Tibial nerve (tissue), 4 donors: ENCODE measurements at regions not wholly inside any gene's neighbourhood (a gene's known extent, or its start where the extent isn't known, plus 50 kb on each side); places are given as distances from the start of the nearest gene placed in this dataset.

Experiments
- CTCF ChIP-seq, 5 experiments: fragments of 200-600 bp in 3 of 5; fragments of 450-650 bp in 2 of 5; sonication (generic) in 3 of 5; IDR thresholded peaks; one replicate each; pipeline ENCODE4 v1.5.1; 2016 to 2019; ENCODE audit warnings: antibody characterized with exemption in 5 of 5, mild to moderate bottlenecking in 3 of 5, moderate library complexity in 2 of 5
- EP300 ChIP-seq, 2 donors: sonication (generic); formaldehyde crosslinking; IDR thresholded peaks; one replicate each; pipeline ENCODE4 v1.6.1; 2017; ENCODE audit warnings: antibody characterized with exemption in 2 of 2, mild to moderate bottlenecking in 1 of 2
- POLR2A ChIP-seq, 2 donors: fragments of 450-650 bp; IDR thresholded peaks; one replicate each; pipeline ENCODE4 v1.6.1; 2017; ENCODE audit warnings: antibody characterized with exemption in 2 of 2, mild to moderate bottlenecking in 2 of 2, moderate library complexity in 2 of 2

GRCh38 chr2:67295851-67296250 lies 101.3 kb upstream of the ETAA1 start:
- no peak for TF ChIP-seq EP300 (IDR thresholded peaks at IDR 0.05)
- no peak for TF ChIP-seq CTCF (IDR thresholded peaks at IDR 0.05)
- no peak for TF ChIP-seq POLR2A (IDR thresholded peaks at IDR 0.05)
